SJSA1 (cell line): ENCODE measurements at regions not wholly inside any gene's neighbourhood (a gene's known extent, or its start where the extent isn't known, plus 50 kb on each side); places are given as distances from the start of the nearest gene placed in this dataset.

ENCODE experiments used
- DNase-seq, 2 experiments: peaks; one replicate each; pipeline ENCODE4 v3.0.0-alpha.2; 2015 to 2020; ENCODE audit warnings: low spot score in 2 of 2, low read depth in 1 of 2
- H3K27ac ChIP-seq: fragments of 250-450 bp; sonication (Bioruptor Pico); 2 replicates; pipeline ENCODE4 v1.5.1; 2020; ENCODE audit warnings: mild to moderate bottlenecking, moderate library complexity
- H3K27me3 ChIP-seq: fragments of 250-450 bp; sonication (Bioruptor Pico); replicated peaks from 2 replicates; pipeline ENCODE4 v1.5.1; 2020; ENCODE audit warnings: mild to moderate bottlenecking, moderate library complexity
- H3K36me3 ChIP-seq: fragments of 250-450 bp; sonication (Bioruptor Pico); 2 replicates; pipeline ENCODE4 v1.5.1; 2020; ENCODE audit warnings: mild to moderate bottlenecking
- H3K4me1 ChIP-seq: fragments of 250-450 bp; sonication (Bioruptor Pico); replicated peaks from 2 replicates; pipeline ENCODE4 v1.6.1; 2021; ENCODE audit warnings: mild to moderate bottlenecking
- H3K4me3 ChIP-seq: fragments of 250-450 bp; sonication (Bioruptor Pico); 2 replicates; pipeline ENCODE4 v1.5.1; 2020; ENCODE audit warnings: mild to moderate bottlenecking
- H3K9me3 ChIP-seq: fragments of 250-450 bp; sonication (Bioruptor Pico); replicated peaks from 2 replicates; pipeline ENCODE4 v1.5.1; 2020; ENCODE audit warnings: mild to moderate bottlenecking

GRCh38 chr2:161103451-161103831 lies 56.8 kb upstream of the TANK start:
- no peak for DNase-seq
- no peaks in the 10 kb centered on the region for H3K9me3 ChIP-seq
- no peak overlapping the region for H3K4me3 ChIP-seq
- H3K4me1 ChIP-seq = no peaks in the 10 kb centered on the region; the same call in 1 of the 2 replicates
- no peaks in the 10 kb centered on the region for H3K36me3 ChIP-seq
- H3K27me3 ChIP-seq = no peaks in the 10 kb centered on the region
- no peak overlapping the region for H3K27ac ChIP-seq

GRCh38 chr2:161104054-161104553 lies 56.1 kb upstream of the TANK start:
- H3K4me1 ChIP-seq = no peaks in the 10 kb centered on the region; the same call in 1 of the 2 replicates
- no peaks in the 10 kb centered on the region for H3K36me3 ChIP-seq
- H3K27ac ChIP-seq = no peak overlapping the region
- DNase-seq = no peak
- H3K27me3 ChIP-seq = no peaks in the 10 kb centered on the region
- H3K9me3 ChIP-seq = no peaks in the 10 kb centered on the region
- H3K4me3 ChIP-seq = no peak overlapping the region

GRCh38 chr2:161107265-161107664 lies 53.0 kb upstream of the TANK start:
- H3K27me3 ChIP-seq = no peaks in the 10 kb centered on the region
- no peaks in the 10 kb centered on the region for H3K36me3 ChIP-seq
- no peak overlapping the region for H3K4me3 ChIP-seq
- H3K4me1 ChIP-seq = no peaks in the 10 kb centered on the region; the same call in 1 of the 2 replicates
- no peak for DNase-seq
- H3K27ac ChIP-seq = no peak overlapping the region
- H3K9me3 ChIP-seq = no peaks in the 10 kb centered on the region
